ENCODE measurements at regions not wholly inside any gene's neighbourhood (a gene's known extent, or its start where the extent isn't known, plus 50 kb on each side); places are given as distances from the start of the nearest gene placed in this dataset.

DNA sequence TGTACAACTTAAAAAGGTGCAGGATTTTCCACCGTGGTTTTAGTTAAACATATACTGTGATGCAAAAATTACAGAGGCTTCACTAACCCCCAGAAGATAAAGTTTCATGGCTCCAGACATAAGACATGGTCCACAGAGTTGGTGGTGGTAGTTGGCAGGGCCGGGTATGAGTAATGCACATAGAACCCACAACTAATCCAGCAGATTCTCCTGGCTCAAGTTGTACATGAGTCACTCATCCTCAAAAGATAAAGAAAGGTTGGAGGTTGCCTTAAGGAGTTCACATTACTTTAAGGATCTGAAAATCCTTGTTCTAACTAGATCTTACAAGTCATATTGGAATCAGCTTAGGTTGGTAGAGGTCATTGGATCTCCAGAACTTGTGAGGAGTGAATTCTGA, 98.3 kb upstream of the ZBTB20 start:
- TF ChIP-seq, protein P1, sequence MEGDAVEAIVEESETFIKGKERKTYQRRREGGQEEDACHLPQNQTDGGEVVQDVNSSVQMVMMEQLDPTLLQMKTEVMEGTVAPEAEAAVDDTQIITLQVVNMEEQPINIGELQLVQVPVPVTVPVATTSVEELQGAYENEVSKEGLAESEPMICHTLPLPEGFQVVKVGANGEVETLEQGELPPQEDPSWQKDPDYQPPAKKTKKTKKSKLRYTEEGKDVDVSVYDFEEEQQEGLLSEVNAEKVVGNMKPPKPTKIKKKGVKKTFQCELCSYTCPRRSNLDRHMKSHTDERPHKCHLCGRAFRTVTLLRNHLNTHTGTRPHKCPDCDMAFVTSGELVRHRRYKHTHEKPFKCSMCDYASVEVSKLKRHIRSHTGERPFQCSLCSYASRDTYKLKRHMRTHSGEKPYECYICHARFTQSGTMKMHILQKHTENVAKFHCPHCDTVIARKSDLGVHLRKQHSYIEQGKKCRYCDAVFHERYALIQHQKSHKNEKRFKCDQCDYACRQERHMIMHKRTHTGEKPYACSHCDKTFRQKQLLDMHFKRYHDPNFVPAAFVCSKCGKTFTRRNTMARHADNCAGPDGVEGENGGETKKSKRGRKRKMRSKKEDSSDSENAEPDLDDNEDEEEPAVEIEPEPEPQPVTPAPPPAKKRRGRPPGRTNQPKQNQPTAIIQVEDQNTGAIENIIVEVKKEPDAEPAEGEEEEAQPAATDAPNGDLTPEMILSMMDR (conservative IDR thresholded peaks at IDR 0.05; ENCODE audit: low read depth, low read length), result no peak
- Histone ChIP-seq H3K79me2 (ENCODE audit: insufficient read depth, low read depth) (no peaks in the 10 kb centered on the region), H3K4me3 (IDR thresholded peaks at IDR 0.05; ENCODE audit: insufficient read depth, low read depth, low read length) (no peak overlapping the region), H3K9ac (no peak overlapping the region), H3K27ac (no peak overlapping the region), H3K27me3 (ENCODE audit: insufficient read depth, low read depth) (no peaks in the 10 kb centered on the region), H3K4me1 (ENCODE audit: low read depth, poor library complexity, severe bottlenecking) (no peaks in the 10 kb centered on the region), H3K36me3 (ENCODE audit: insufficient read depth) (no peaks in the 10 kb centered on the region), H4K20me1 (ENCODE audit: insufficient read depth) (no peaks in the 10 kb centered on the region), H3K4me2 (no peak overlapping the region), H2AFZ (ENCODE audit: low read depth) (no peak overlapping the region)

DNA sequence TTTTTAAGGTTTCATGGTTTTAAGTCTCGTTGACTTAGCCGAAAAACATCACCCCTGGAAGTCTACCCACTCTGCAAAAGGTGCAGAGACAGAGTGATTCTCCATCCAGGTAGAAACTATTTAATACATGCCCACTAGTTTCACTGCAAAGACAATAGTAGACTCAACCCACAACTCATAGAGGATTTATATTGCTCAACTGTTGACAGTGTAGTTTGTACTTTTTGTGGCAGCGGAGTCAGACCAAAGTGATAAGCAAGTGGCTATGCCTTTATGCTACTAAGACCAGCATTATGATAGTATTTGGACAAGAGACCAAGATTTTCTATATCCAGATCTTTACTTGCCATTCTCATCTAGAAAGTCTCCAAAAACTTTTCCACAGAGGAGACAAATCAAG, 98.8 kb upstream of the ZBTB20 start:
- Histone ChIP-seq H3K27ac (no peak overlapping the region), H3K36me3 (ENCODE audit: insufficient read depth) (no peaks in the 10 kb centered on the region), H3K4me3 (IDR thresholded peaks at IDR 0.05; ENCODE audit: insufficient read depth, low read depth, low read length) (no peak overlapping the region), H2AFZ (ENCODE audit: low read depth) (no peak overlapping the region), H3K4me1 (ENCODE audit: low read depth, poor library complexity, severe bottlenecking) (no peaks in the 10 kb centered on the region), H3K27me3 (ENCODE audit: insufficient read depth, low read depth) (no peaks in the 10 kb centered on the region), H3K9ac (no peak overlapping the region), H4K20me1 (ENCODE audit: insufficient read depth) (no peaks in the 10 kb centered on the region), H3K4me2 (no peak overlapping the region), H3K79me2 (ENCODE audit: insufficient read depth, low read depth) (no peaks in the 10 kb centered on the region)
- TF ChIP-seq, protein P1 (conservative IDR thresholded peaks at IDR 0.05; ENCODE audit: low read depth, low read length), result no peak

DNA sequence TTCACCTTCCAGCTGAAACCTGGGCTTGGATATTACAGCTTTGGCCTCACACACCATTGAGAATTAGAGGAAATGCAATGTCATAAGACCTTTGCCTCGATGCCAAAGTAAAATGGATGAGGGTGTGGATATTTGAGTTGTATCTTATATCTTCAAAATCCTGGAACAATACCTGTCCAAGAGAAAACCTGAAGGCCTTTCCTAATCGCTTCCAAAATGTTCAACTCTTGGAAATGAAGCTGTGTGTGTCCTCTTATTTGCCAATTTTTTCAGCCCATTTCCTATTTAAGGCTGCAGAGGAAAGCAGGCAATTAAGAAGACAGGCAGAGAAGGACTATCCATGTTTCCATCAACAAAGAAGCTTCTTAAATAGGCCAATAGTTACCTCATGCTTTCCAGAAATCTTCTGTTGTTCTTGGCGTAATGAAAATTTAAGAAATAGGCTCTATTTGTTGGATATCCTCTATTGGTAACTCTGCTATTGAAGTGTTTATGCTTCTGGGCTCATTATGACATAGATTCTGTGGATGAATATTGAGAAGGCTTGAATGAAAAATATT, 99.5 kb upstream of the ZBTB20 start:
- Histone ChIP-seq H3K4me2 (no peak overlapping the region), H3K79me2 (ENCODE audit: insufficient read depth, low read depth) (no peaks in the 10 kb centered on the region), H3K27me3 (ENCODE audit: insufficient read depth, low read depth) (no peaks in the 10 kb centered on the region), H3K9ac (no peak overlapping the region), H2AFZ (ENCODE audit: low read depth) (no peak overlapping the region), H3K36me3 (ENCODE audit: insufficient read depth) (no peaks in the 10 kb centered on the region), H3K4me3 (IDR thresholded peaks at IDR 0.05; ENCODE audit: insufficient read depth, low read depth, low read length) (no peak overlapping the region), H4K20me1 (ENCODE audit: insufficient read depth) (no peaks in the 10 kb centered on the region), H3K27ac (no peak overlapping the region), H3K4me1 (ENCODE audit: low read depth, poor library complexity, severe bottlenecking) (no peaks in the 10 kb centered on the region)
- TF ChIP-seq, protein P1 (conservative IDR thresholded peaks at IDR 0.05; ENCODE audit: low read depth, low read length), result no peak

- no peak overlapping the region for H3K4me2 ChIP-seq
- no peaks in the 10 kb centered on the region for H3K79me2 ChIP-seq (ENCODE audit: insufficient read depth, low read depth)
- H4K20me1 ChIP-seq (ENCODE audit: insufficient read depth), result no peaks in the 10 kb centered on the region
- TF ChIP-seq, protein P1 (conservative IDR thresholded peaks at IDR 0.05; ENCODE audit: low read depth, low read length), result no peak
- H3K4me1 ChIP-seq (ENCODE audit: low read depth, poor library complexity, severe bottlenecking), result no peaks in the 10 kb centered on the region
- H3K4me3 ChIP-seq (IDR thresholded peaks at IDR 0.05; ENCODE audit: insufficient read depth, low read depth, low read length), result no peak overlapping the region
- no peak overlapping the region for H3K27ac ChIP-seq
- H2AFZ ChIP-seq (ENCODE audit: low read depth), result no peak overlapping the region
- no peaks in the 10 kb centered on the region for H3K27me3 ChIP-seq (ENCODE audit: insufficient read depth, low read depth)
- no peak overlapping the region for H3K9ac ChIP-seq
- H3K36me3 ChIP-seq (ENCODE audit: insufficient read depth), result no peaks in the 10 kb centered on the region
Observed at GRCh38 chr3:115248274-115248673, 101.2 kb upstream of the ZBTB20 start.
